H1 (cell line): ENCODE measurements at regions not wholly inside any gene's neighbourhood (a gene's known extent, or its start where the extent isn't known, plus 50 kb on each side); places are given as distances from the start of the nearest gene placed in this dataset.

Experiments
- CTCF ChIA-PET: fragments of 300-600 bp; sonication (Branson Sonifier 250); formaldehyde crosslinking; loops from one replicate; lab custom pipeline; 2021; ENCODE audit not compliant: partially characterized antibody; lab: Charles Lee
- POLR2A ChIA-PET: fragments of 300-600 bp; sonication (Branson Sonifier 250); formaldehyde crosslinking; loops from one replicate; lab custom pipeline; 2021; ENCODE audit warnings: inconsistent platforms; ENCODE audit not compliant: partially characterized antibody; lab: Charles Lee
- DNase-seq, 2 experiments: peaks; one replicate each; pipeline versions ENCODE4 v3.0.0 to v3.0.0-alpha.2; 2010 to 2022; ENCODE audit warnings: low spot score in 2 of 2, low read depth in 1 of 2, mixed read lengths in 1 of 2
- FAIRE-seq: peaks from 2 replicates; lab custom pipeline; 2011; peaks lifted over from hg19 to GRCh38; lab: Jason Lieb, UNC
- H2AFZ ChIP-seq: 2 replicates; pipeline ENCODE4 v1.8.1; 2012; ENCODE audit warnings: low read length, inconsistent platforms
- H2AK5ac ChIP-seq: 2 replicates; pipeline ENCODE4 v1.6.1; 2013; ENCODE audit warnings: low read depth, low read length
- H2BK120ac ChIP-seq: replicated peaks from 2 replicates; pipeline ENCODE3; 2013; ENCODE audit warnings: low read depth, low read length, inconsistent platforms
- H2BK12ac ChIP-seq: 2 replicates; pipeline ENCODE4 v1.6.1; 2013; ENCODE audit warnings: low read depth, low read length
- H2BK15ac ChIP-seq: 2 replicates; pipeline ENCODE4 v1.6.1; 2013; ENCODE audit warnings: low read length
- H2BK20ac ChIP-seq: 2 replicates; pipeline ENCODE4 v1.6.1; 2013; ENCODE audit warnings: low read length
- H2BK5ac ChIP-seq: 2 replicates; pipeline ENCODE4 v1.6.1; 2013; ENCODE audit warnings: low read depth, low read length
- H3K14ac ChIP-seq: 2 replicates; pipeline ENCODE4 v1.6.1; 2013; ENCODE audit warnings: inconsistent platforms; ENCODE audit not compliant: insufficient read length
- H3K18ac ChIP-seq: 2 replicates; pipeline ENCODE4 v1.6.1; 2013; ENCODE audit warnings: low read length; ENCODE audit errors: extremely low read depth
- H3K23ac ChIP-seq: 2 replicates; pipeline ENCODE4 v1.6.1; 2013; ENCODE audit warnings: inconsistent platforms; ENCODE audit not compliant: insufficient read length
- H3K23me2 ChIP-seq: 2 replicates; pipeline ENCODE4 v1.6.1; 2013; ENCODE audit warnings: low read depth, low read length
- H3K27ac ChIP-seq: 2 replicates; pipeline ENCODE4 v1.6.1; 2011; ENCODE audit warnings: low read depth, low read length, inconsistent platforms
- H3K27me3 ChIP-seq, 4 experiments: replicated peaks in 1 of 4; 1 replicate in 1 of 4; 2 replicates in 3 of 4; pipeline versions ENCODE4 v1.6.1 to v1.8.1; 2011 to 2013; ENCODE audit warnings: low read length in 3 of 4, mild to moderate bottlenecking in 3 of 4, inconsistent platforms in 2 of 4, mixed read lengths in 2 of 4, moderate library complexity in 1 of 4; ENCODE audit not compliant: control insufficient read depth in 3 of 4, insufficient read depth in 3 of 4; ENCODE audit errors: extremely low read depth in 1 of 4
- H3K36me3 ChIP-seq, 4 experiments: 2 replicates each; pipeline versions ENCODE4 v1.6.1 to v1.8.1; 2011 to 2013; ENCODE audit warnings: mild to moderate bottlenecking in 4 of 4, low read length in 3 of 4, moderate library complexity in 2 of 4, control low read depth in 1 of 4, inconsistent platforms in 1 of 4; ENCODE audit not compliant: insufficient read depth in 4 of 4, control insufficient read depth in 2 of 4
- H3K4ac ChIP-seq: replicated peaks from 2 replicates; pipeline ENCODE3; 2013; ENCODE audit warnings: low read length, low read depth, mixed read lengths, inconsistent platforms; ENCODE audit not compliant: insufficient read length
- H3K4me1 ChIP-seq, 4 experiments: replicated peaks in 1 of 4; 1 replicate in 1 of 4; 2 replicates in 3 of 4; pipeline versions ENCODE4 v1.6.1 to v1.8.1; 2011 to 2013; ENCODE audit warnings: low read length in 3 of 4, inconsistent platforms in 2 of 4, mixed read lengths in 1 of 4; ENCODE audit not compliant: insufficient read depth in 4 of 4, control insufficient read depth in 3 of 4
- H3K4me2 ChIP-seq, 2 experiments: 2 replicates each; pipeline versions ENCODE4 v1.6.1 to v1.8.1; 2011 to 2013; ENCODE audit warnings: low read depth in 2 of 2, low read length in 2 of 2, control low read depth in 1 of 2, inconsistent platforms in 1 of 2, mild to moderate bottlenecking in 1 of 2; ENCODE audit not compliant: insufficient read depth in 1 of 2
- H3K4me3 ChIP-seq, 4 experiments: fragments of 200-600, 300-600 bp in 1 of 4; sonication (generic), shearing (Covaris generic), sonication (Bioruptor Twin) in 1 of 4; 2 replicates each; pipeline versions ENCODE4 v1.5.1 to v1.8.1; 2011 to 2016; ENCODE audit warnings: low read length in 4 of 4, low read depth in 3 of 4, control low read depth in 2 of 4, inconsistent platforms in 2 of 4, mild to moderate bottlenecking in 2 of 4, mixed read lengths in 1 of 4, moderate library complexity in 1 of 4; ENCODE audit not compliant: insufficient read depth in 2 of 4; ENCODE audit errors: extremely low read depth in 1 of 4
- H3K56ac ChIP-seq: replicated peaks from 2 replicates; pipeline ENCODE3; 2013; ENCODE audit warnings: low read depth, mild to moderate bottlenecking, mixed read lengths, low read length, inconsistent platforms; ENCODE audit not compliant: insufficient read length
- H3K79me1 ChIP-seq: 2 replicates; pipeline ENCODE4 v1.6.1; 2013; ENCODE audit warnings: low read depth, low read length, control low read depth
- H3K79me2 ChIP-seq, 2 experiments: 2 replicates each; pipeline versions ENCODE4 v1.6.1 to v1.8.1; 2012 to 2013; ENCODE audit warnings: low read length in 2 of 2, mild to moderate bottlenecking in 2 of 2, inconsistent platforms in 1 of 2; ENCODE audit not compliant: insufficient read depth in 2 of 2, control insufficient read depth in 1 of 2
- H3K9ac ChIP-seq, 4 experiments: replicated peaks in 1 of 4; 1 replicate in 1 of 4; 2 replicates in 3 of 4; pipeline versions ENCODE4 v1.6.1 to v1.8.1; 2011 to 2013; ENCODE audit warnings: low read depth in 3 of 4, low read length in 3 of 4, control low read depth in 2 of 4, mild to moderate bottlenecking in 2 of 4, moderate library complexity in 2 of 4, inconsistent platforms in 1 of 4; ENCODE audit errors: extremely low read depth in 1 of 4
- H3K9me3 ChIP-seq, 2 experiments: 2 replicates each; pipeline versions ENCODE4 v1.6.1 to v1.8.1; 2012 to 2013; ENCODE audit warnings: mild to moderate bottlenecking in 2 of 2, moderate library complexity in 2 of 2, control low read depth in 1 of 2, inconsistent platforms in 1 of 2, low read depth in 1 of 2, low read length in 1 of 2, mixed read lengths in 1 of 2; ENCODE audit not compliant: insufficient read depth in 2 of 2
- H4K20me1 ChIP-seq, 2 experiments: replicated peaks in 1 of 2; 2 replicates each; pipeline versions ENCODE3 to v1.8.1; 2011 to 2013; ENCODE audit warnings: inconsistent platforms in 2 of 2, low read length in 2 of 2, mild to moderate bottlenecking in 1 of 2; ENCODE audit not compliant: insufficient read depth in 2 of 2, control insufficient read depth in 1 of 2
- H4K5ac ChIP-seq: 2 replicates; pipeline ENCODE4 v1.6.1; 2013; ENCODE audit warnings: low read length, low read depth, mixed read lengths, inconsistent platforms; ENCODE audit not compliant: insufficient read length
- H4K8ac ChIP-seq: 2 replicates; pipeline ENCODE4 v1.8.0; 2013; ENCODE audit warnings: mild to moderate bottlenecking, moderate library complexity, low read length, inconsistent platforms; ENCODE audit not compliant: insufficient read depth; ENCODE audit errors: extremely low read depth
- H4K91ac ChIP-seq: replicated peaks from 2 replicates; pipeline ENCODE3; 2013; ENCODE audit warnings: low read length, mixed read lengths, inconsistent platforms; ENCODE audit not compliant: insufficient read length
- BACH1 ChIP-seq: IDR thresholded peaks from 2 replicates; pipeline ENCODE4 v1.6.1; 2012; ENCODE audit warnings: low read length, improper control_type of control experiment
- BCL11A ChIP-seq, 2 experiments: IDR thresholded peaks; one replicate each; pipeline ENCODE4 v1.6.1; 2011; ENCODE audit warnings: low read depth in 2 of 2, low read length in 2 of 2, mild to moderate bottlenecking in 2 of 2
- CHD1 ChIP-seq: IDR thresholded peaks from 2 replicates; pipeline ENCODE4 v1.6.1; 2012; ENCODE audit warnings: low read depth, low read length, improper control_type of control experiment
- EGR1 ChIP-seq: IDR thresholded peaks from 2 replicates; pipeline ENCODE4 v1.6.1; 2011; ENCODE audit warnings: low read depth, low read length, borderline replicate concordance
- HDAC6 ChIP-seq: IDR thresholded peaks from one replicate; pipeline ENCODE4 v1.7.1; 2012; ENCODE audit warnings: low read depth, mild to moderate bottlenecking, inconsistent platforms, low read length, moderate library complexity
- MAX ChIP-seq: IDR thresholded peaks from 2 replicates; pipeline ENCODE4 v1.6.1; 2012; ENCODE audit warnings: inconsistent platforms
- NANOG ChIP-seq: IDR thresholded peaks from 2 replicates; pipeline ENCODE4 v1.6.1; 2011; ENCODE audit warnings: low read length, low read depth, mild to moderate bottlenecking, inconsistent platforms; ENCODE audit not compliant: insufficient read depth, poor library complexity, severe bottlenecking
- POLR2A ChIP-seq, 2 experiments: IDR thresholded peaks; 1 replicate in 1 of 2; 2 replicates in 1 of 2; pipeline ENCODE4 v1.6.1; 2011; ENCODE audit warnings: low read depth in 2 of 2, low read length in 2 of 2, mild to moderate bottlenecking in 2 of 2; ENCODE audit errors: control extremely low read depth in 1 of 2
- RAD21 ChIP-seq, 2 experiments: IDR thresholded peaks in 1 of 2; conservative IDR thresholded peaks in 1 of 2; 2 replicates each; pipeline ENCODE4 v1.6.1; 2011; ENCODE audit warnings: low read depth in 2 of 2, low read length in 2 of 2, improper control_type of control experiment in 1 of 2, inconsistent platforms in 1 of 2, mild to moderate bottlenecking in 1 of 2, moderate library complexity in 1 of 2
- RFX5 ChIP-seq: IDR thresholded peaks from 2 replicates; pipeline ENCODE4 v1.6.1; 2011; ENCODE audit warnings: low read depth, low read length, improper control_type of control experiment, borderline replicate concordance
- TCF12 ChIP-seq: IDR thresholded peaks from 2 replicates; pipeline ENCODE4 v1.6.1; 2011; ENCODE audit warnings: low read depth, mild to moderate bottlenecking, low read length
- YY1 ChIP-seq: IDR thresholded peaks from 2 replicates; pipeline ENCODE4 v1.6.1; 2011; ENCODE audit warnings: low read depth, mild to moderate bottlenecking, low read length
- WGBS, 2 experiments: shearing (Covaris generic) in 1 of 2; methylation state at CpG; one replicate each; pipeline versions ENCODE4 v1.1.6 to v1.1.7; 2013 to 2015; ENCODE audit warnings: low lambda C conversion rate in 2 of 2, mixed read lengths in 2 of 2, inconsistent platforms in 1 of 2, low coverage in 1 of 2, missing lambda C conversion rate in 1 of 2; ENCODE audit not compliant: insufficient replicate concordance in 2 of 2, insufficient coverage in 1 of 2, insufficient read length in 1 of 2; ENCODE audit errors: extremely low coverage in 1 of 2, missing lambda C conversion rate in 1 of 2; 5-methylcytosine and 5-hydroxymethylcytosine counted together

GRCh38 chr4:181562399-181562798 is 680.8 kb upstream of the TENM3 start:
- H3K79me2 ChIP-seq, result no peaks in the 10 kb centered on the region
- no peaks in the 10 kb centered on the region for H3K23me2 ChIP-seq
- H3K9ac ChIP-seq, result no peak overlapping the region
- peaks cover 0 to 4% of the 10 kb centered on the region in 2 experiments; a peak in 1 of 4 replicates for H3K9me3 ChIP-seq
- no peak overlapping the region for H3K56ac ChIP-seq
- no peak overlapping the region for H3K23ac ChIP-seq
- no peak overlapping the region for H3K14ac ChIP-seq
- no peaks in the 10 kb centered on the region for H3K4me1 ChIP-seq
- H2BK120ac ChIP-seq, result no peak overlapping the region
- H3K4ac ChIP-seq, result no peak overlapping the region
- CTCF ChIA-PET, result interaction anchor here (0.7 to 1.3 kb wide), 3 partner anchors 10 to 36 kb away, joined by 3 to 4 read pairs (median 3); no protein-coding TSS in a partner anchor
- no peaks in the 10 kb centered on the region for H3K36me3 ChIP-seq
- H4K8ac ChIP-seq, result no peak overlapping the region
- H4K20me1 ChIP-seq, result no peaks in the 10 kb centered on the region
- no peak overlapping the region for H2BK12ac ChIP-seq
- H2AK5ac ChIP-seq, result no peak overlapping the region
- no peaks in the 10 kb centered on the region for H3K27me3 ChIP-seq
- FAIRE-seq (no peak), DNase-seq (no peak)
- no peaks in the 10 kb centered on the region for H3K79me1 ChIP-seq
- H2BK5ac ChIP-seq, result no peak overlapping the region
- H3K4me2 ChIP-seq, result no peak overlapping the region
- H3K18ac ChIP-seq, result no peak overlapping the region
- POLR2A ChIA-PET, result no interaction called here
- no peak overlapping the region for H2BK20ac ChIP-seq
- no peak overlapping the region for H4K91ac ChIP-seq
- no peak overlapping the region for H2BK15ac ChIP-seq
- H2AFZ ChIP-seq, result no peak overlapping the region
- no peak overlapping the region for H3K4me3 ChIP-seq
- no peak overlapping the region for H3K27ac ChIP-seq
- no peak overlapping the region for H4K5ac ChIP-seq
- WGBS, 2 experiments, result 100% methylated on average over 2 of the region's 2 CpGs; no CpG with 5 or more reads in 1 of the 2 experiments
- TF ChIP-seq BACH1, result no peak
- no peak for TF ChIP-seq RAD21 (IDR thresholded peaks at IDR 0.05 in 1 of 2, conservative IDR thresholded peaks at IDR 0.05 in 1 of 2; ENCODE audit: low read depth in 2 of 2, low read length in 2 of 2)
- no peak for TF ChIP-seq RFX5
- TF ChIP-seq POLR2A (IDR thresholded peaks at IDR 0.05; ENCODE audit: control extremely low read depth in 1 of 2, low read depth in 2 of 2, low read length in 2 of 2), result no peak
- no peak for TF ChIP-seq HDAC6
- TF ChIP-seq EGR1, result no peak
- no peak for TF ChIP-seq BCL11A (IDR thresholded peaks at IDR 0.05; ENCODE audit: low read depth in 2 of 2, low read length in 2 of 2)
- TF ChIP-seq YY1, result no peak
- no peak for TF ChIP-seq NANOG
- no peak for TF ChIP-seq TCF12
- TF ChIP-seq CHD1, result no peak
- TF ChIP-seq MAX, result no peak
